ENCODE measurements at regions not wholly inside any gene's neighbourhood (a gene's known extent, or its start where the extent isn't known, plus 50 kb on each side); places are given as distances from the start of the nearest gene placed in this dataset.

- TF ChIP-seq CTCF (IDR thresholded peaks at IDR 0.05) (no peak), SIN3A (IDR thresholded peaks at IDR 0.05; ENCODE audit: borderline replicate concordance, insufficient read depth, low read depth, low read length) (no peak)
Observed at GRCh38 chr1:239647964-239648632, 261.7 kb downstream of the CHRM3 start.
